ENCODE measurements at regions not wholly inside any gene's neighbourhood (a gene's known extent, or its start where the extent isn't known, plus 50 kb on each side); places are given as distances from the start of the nearest gene placed in this dataset.

GRCh38 chr12:20309504-20310148 is 58.7 kb upstream of the PDE3A start:
- POLR2A ChIA-PET (ENCODE audit: unreplicated experiment): no interaction called here
- H3K9me3 ChIP-seq (ENCODE audit: control insufficient read depth, insufficient read depth, low read length): peaks cover 3% of the 10 kb centered on the region
- H3K4me2 ChIP-seq (ENCODE audit: low read depth, low read length): no peak overlapping the region
- WGBS, 2 experiments (ENCODE audit: extremely low coverage in 2 of 2, insufficient read length in 1 of 2): no CpG with 5 or more reads among the region's 4 CpGs
- no peaks in the 10 kb centered on the region for H3K79me1 ChIP-seq (ENCODE audit: low read depth in 1 of 2, low read length in 2 of 2)
- H2BK20ac ChIP-seq (ENCODE audit: low read depth, low read length): no peak overlapping the region
- H3K4me3 ChIP-seq (ENCODE audit: insufficient read depth, low read depth, low read length): no peak overlapping the region
- H3K9ac ChIP-seq (ENCODE audit: low read depth, low read length): no peak overlapping the region
- in situ Hi-C loops (cut with MboI; ENCODE audit: low sequenced_read_pairs) (no loop called here), intact Hi-C loops (cut with micrococcal nuclease) (no loop called here), dilution Hi-C loops (cut with HindIII; ENCODE audit: low sequenced_read_pairs, unreplicated experiment) (no loop called here)
- no peak overlapping the region for H3K27ac ChIP-seq (ENCODE audit: insufficient read depth, low read length)
- no TSS peak for BruUV-seq (replicated peaks)
- TF ChIP-seq, protein P1, sequence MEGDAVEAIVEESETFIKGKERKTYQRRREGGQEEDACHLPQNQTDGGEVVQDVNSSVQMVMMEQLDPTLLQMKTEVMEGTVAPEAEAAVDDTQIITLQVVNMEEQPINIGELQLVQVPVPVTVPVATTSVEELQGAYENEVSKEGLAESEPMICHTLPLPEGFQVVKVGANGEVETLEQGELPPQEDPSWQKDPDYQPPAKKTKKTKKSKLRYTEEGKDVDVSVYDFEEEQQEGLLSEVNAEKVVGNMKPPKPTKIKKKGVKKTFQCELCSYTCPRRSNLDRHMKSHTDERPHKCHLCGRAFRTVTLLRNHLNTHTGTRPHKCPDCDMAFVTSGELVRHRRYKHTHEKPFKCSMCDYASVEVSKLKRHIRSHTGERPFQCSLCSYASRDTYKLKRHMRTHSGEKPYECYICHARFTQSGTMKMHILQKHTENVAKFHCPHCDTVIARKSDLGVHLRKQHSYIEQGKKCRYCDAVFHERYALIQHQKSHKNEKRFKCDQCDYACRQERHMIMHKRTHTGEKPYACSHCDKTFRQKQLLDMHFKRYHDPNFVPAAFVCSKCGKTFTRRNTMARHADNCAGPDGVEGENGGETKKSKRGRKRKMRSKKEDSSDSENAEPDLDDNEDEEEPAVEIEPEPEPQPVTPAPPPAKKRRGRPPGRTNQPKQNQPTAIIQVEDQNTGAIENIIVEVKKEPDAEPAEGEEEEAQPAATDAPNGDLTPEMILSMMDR (conservative IDR thresholded peaks at IDR 0.05; ENCODE audit: low read depth, low read length): no peak
- TF ChIP-seq CEBPB (IDR thresholded peaks at IDR 0.05; ENCODE audit: low read depth, low read length): no peak
- H3K14ac ChIP-seq (replicated peaks; ENCODE audit: low read depth, low read length): no peak overlapping the region
- no peaks in the 10 kb centered on the region for H4K20me1 ChIP-seq (ENCODE audit: insufficient read depth, low read length)
- no peak overlapping the region for H2AFZ ChIP-seq (replicated peaks; ENCODE audit: low read length, poor library complexity)
- no peak overlapping the region for H2AK9ac ChIP-seq (replicated peaks; ENCODE audit: low read depth, low read length, poor library complexity)
- no peak overlapping the region for H3K4ac ChIP-seq (ENCODE audit: low read depth, low read length)
- H3K36me3 ChIP-seq (ENCODE audit: control insufficient read depth, insufficient read depth, low read length): no peaks in the 10 kb centered on the region
- no peak overlapping the region for H4K91ac ChIP-seq (ENCODE audit: insufficient read depth, low read depth, low read length)
- no peak for ATAC-seq (ENCODE audit: low read depth)
- H3K9me1 ChIP-seq (ENCODE audit: insufficient read depth, low read length): no peaks in the 10 kb centered on the region
- DNase-seq: no peak
- no peak overlapping the region for H2BK120ac ChIP-seq (ENCODE audit: low read depth, low read length)
- H3K4me1 ChIP-seq (ENCODE audit: control insufficient read depth, insufficient read depth, low read length): no peaks in the 10 kb centered on the region
- no peak overlapping the region for H4K8ac ChIP-seq (ENCODE audit: low read depth in 2 of 2, low read length in 2 of 2)
- H3K27me3 ChIP-seq (ENCODE audit: control insufficient read depth, insufficient read depth, low read length): no peaks in the 10 kb centered on the region
- no peak overlapping the region for H2AK5ac ChIP-seq (ENCODE audit: low read depth, low read length)
- H2BK5ac ChIP-seq (ENCODE audit: low read depth, low read length, poor library complexity, severe bottlenecking): no peak overlapping the region
- CTCF ChIA-PET: no interaction called here
- no peak overlapping the region for H3K18ac ChIP-seq (ENCODE audit: low read depth, low read length)
- no peak overlapping the region for H3K56ac ChIP-seq (ENCODE audit: extremely low read depth, insufficient read depth, low read length)
- H2BK15ac ChIP-seq (ENCODE audit: low read depth, low read length): no peak overlapping the region
- H3K23ac ChIP-seq (ENCODE audit: low read depth, low read length): no peak overlapping the region
- H4K5ac ChIP-seq (ENCODE audit: low read depth, low read length): no peak overlapping the region
